Colon (tissue), 2 donors: ENCODE measurements at regions not wholly inside any gene's neighbourhood (a gene's known extent, or its start where the extent isn't known, plus 50 kb on each side); places are given as distances from the start of the nearest gene placed in this dataset.
"Not testable (repeated sequence)": the region's sequence is repeated elsewhere in the genome, so short reads cannot be mapped to it uniquely, and the experiment has no call there.

Experiments used
- FAIRE-seq: peaks from 2 replicates; lab custom pipeline; 2012; peaks lifted over from hg19 to GRCh38; lab: Jason Lieb, UNC
- donor health status: control.
- donor health status: control.

DNA sequence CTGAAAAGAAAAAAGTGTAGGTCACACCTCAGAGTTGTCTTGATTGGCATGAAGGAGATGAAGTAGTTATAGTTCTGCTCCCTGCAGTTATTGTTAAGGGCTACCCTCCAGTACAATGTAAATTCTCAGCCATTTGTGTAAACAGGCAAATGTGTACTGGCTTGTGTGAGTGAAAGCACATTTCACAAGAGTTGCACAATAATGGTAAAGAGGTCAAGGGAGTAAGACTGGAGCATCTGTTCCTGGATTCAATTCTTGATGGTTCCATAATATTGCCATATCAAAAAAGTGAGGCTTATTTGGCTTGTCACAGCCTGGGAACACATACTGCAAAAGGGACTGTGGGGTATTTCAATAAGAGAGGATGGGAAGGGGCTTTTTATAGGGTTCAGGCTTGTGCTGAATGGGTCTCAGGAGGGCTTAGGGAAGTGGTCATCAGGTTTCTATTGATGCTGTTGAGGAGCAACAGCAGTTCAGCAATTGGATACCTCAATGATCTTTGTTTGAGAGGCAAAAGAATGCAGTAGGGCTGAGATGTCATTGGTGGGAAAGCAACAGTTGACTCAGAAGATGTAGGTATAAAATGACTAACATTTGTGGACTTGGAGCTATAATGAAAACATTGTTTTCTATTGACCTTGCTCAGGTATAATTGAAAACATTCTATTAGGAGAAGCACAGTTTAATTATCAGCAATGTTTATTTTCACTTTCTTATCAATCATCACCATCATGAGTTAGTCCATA, 402.6 kb downstream of the BCKDHB start:
- no peak for FAIRE-seq

DNA sequence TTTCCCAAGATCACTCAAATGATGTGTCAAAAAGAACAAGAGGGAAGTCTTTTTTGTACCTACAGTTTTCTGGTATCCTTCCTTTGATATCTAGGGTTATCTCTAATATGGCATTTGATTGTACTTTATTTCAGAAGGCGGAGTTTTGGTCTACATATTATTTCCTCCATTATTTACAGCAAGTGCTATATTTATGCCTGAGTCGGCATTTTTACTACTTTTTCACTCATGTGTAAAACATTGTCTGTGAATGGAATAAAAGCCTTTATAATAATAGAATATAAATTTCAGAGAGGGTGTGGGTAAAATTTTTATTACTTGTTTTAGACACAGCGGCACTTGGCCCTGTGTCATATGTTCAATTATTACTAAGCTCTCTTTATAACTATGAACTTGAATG, 398.4 kb downstream of the BCKDHB start:
- FAIRE-seq = no peak

DNA sequence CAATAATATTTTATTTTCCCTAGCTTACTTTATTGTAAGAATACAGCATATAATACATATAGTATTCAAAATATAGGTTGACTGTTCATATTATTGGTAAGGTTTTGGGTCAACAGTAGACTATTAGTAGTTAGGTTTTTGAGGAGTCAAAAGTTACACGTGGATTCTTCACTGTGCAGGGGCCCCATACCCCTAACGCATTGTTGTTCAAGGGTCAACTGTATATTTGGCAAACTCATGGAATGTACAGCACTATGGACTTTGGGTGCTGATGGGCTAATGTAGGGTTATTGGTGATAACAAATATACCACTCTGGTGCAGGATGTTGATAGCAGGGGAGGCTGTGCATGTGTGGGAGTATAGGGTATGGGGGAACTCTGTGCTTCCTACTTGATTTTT, 397.2 kb downstream of the BCKDHB start:
- FAIRE-seq = no peak

DNA sequence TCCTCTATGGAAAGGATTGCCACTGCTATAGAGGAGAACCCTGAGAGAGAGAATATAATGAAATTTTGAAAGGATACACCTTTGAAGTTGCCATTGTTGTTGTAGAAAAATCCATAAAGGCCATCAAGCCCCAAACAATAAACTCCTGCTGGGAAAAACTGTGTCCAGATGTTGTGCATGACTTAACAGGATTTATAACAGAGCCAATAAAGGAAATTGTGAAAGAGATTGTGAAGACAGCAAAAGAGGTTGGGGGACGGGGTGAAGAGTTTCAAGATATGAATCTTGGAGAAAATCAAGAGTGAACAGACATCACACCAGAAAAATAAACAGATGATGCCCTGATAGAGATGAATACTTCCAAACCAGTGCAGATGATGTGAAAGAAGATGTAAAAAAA, 396.4 kb downstream of the BCKDHB start:
- no peak for FAIRE-seq

DNA sequence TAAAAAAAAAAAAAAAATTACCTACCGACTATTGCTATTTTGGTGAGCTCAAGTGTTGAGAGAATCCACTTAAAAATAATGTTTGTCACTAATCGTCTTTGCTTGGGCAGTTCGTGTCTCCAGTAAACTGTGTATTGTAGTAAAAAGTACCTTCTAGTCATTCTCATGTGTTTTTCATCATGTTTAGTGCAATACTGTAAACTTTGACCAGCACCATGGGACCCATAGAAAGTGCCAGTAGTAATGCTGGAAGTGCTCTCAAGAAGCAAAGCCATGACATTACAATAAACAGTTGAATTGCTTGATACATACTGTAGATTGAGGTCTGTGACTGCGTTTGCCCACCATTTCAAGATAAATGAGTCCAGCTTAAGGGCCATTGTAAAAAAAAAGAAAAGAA, 395.2 kb downstream of the BCKDHB start:
- FAIRE-seq = no peak

DNA sequence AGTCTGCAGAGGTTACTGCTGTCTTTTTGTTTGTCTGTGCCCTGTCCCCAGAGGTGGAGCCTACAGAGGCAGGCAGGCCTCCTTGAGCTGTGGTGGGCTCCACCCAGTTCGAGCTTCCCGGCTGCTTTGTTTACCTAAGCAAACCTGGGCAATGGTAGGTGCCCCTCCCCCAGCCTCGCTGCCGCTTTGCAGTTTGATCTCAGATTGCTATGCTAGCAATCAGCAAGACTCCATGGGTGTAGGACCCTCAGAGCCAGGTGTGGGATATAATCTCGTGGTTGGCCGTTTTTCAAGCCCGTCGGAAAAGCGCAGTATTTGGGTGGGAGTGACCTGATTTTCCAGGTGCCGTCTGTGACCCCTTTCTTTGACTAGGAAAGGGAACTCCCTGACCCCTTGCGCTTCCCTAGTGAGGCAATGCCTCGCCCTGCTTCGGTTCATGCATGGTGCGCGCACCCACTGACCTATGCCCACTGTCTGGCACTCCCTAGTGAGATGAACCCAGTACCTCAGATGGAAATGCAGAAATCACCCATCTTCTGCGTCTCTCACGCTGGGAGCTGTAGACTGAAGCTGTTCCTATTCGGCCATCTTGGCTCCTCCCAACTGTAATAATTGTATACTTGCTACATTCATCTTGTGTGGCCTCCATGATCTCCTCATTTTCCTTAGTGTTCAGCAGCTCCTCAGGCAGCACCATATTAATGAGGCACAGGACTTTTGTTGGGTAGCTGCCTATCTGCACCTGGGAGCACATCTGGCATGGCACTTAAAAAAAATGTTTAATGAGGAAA, 391.4 kb downstream of the BCKDHB start:
- FAIRE-seq = not testable (repeated sequence)

DNA sequence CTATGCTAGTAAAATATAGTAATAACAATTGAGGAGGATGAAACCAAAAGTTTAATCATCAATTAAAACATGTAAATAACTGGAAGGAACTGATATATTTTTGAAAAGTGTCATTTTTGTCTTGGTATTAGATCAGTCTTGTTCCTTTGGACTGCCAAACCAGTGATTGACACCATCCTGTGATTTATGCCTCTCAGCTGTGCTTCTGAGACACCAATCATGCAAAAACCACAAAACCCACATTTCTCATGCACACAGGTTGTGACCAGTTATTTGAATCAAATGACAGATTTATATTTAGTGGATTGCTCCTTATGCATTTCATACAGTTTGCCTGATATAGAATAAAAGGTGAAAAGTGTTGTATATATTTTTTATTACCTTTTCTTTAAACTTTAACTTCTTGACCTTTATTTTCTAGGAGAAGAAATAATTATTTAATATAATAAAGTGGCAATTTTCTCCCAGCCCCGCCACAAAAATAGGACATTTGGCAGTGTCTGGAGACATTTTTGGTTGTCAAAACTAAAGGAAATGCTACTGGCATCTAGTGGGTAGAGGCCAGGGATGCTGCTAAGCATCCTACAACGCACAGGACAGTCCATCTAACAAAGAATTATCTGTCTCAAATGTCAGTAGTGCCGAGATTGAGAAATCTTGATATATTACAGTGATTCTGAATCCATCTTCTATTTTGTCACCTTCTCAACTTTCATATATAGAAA, 383.6 kb downstream of the BCKDHB start:
- FAIRE-seq = no peak

DNA sequence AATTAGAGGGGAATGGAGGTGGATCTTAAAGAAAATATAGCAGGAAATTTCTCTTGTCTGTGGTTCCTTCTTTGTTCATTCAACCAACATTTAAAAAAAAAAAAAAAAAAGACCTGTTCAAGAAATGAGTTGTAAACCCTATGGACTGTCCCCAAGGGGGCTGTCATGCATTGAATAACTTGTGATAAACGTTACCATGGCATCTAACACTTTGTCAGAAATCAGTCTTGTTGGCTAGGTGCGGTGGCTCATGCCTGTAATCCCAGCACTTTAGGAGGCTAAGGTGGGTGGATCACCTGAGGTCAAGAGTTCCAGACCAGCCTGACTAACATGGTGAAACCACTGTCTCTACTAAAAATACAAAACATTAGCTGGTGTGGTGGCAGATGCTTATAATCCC, 381.7 kb downstream of the BCKDHB start:
- no peak for FAIRE-seq

DNA sequence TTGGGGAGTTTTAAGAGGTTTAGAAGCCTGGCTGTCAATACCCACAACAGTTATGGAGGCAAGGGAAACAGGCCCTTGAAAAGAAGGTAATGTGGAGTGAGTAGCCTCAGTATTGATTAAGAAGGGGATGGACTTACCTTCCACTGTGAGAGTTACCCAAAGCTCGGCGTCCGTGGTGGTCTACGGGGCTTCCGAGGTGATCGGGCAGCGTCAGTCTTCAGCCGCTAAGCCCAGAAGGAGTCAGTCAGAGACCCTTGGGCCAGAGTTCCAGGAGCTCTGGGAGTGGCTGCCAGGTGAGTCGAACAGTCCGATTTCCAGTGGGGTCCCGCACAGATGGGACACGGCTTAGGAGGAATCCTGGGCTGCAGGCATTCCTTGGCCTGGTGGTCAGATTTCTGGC, 379.0 kb downstream of the BCKDHB start:
- not testable (repeated sequence) for FAIRE-seq

DNA sequence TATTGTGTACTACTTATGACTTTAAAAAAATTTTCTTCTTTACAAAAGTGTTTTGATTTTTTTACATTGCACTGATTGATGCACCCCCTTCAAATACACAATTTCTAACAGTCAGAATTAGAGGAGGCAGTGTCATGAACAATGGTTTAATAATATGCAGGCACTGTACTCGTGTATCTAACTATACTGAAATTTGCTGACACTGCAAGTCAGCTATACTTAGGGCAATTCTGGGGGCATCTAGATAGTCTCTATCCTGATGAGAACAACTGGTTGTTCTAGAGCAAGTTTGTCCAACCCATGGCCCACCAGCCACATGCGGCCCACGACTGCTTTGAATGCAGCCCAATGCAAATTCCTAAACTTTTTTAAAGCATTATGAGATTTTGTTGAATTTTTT, 375.6 kb downstream of the BCKDHB start:
- no peak for FAIRE-seq

DNA sequence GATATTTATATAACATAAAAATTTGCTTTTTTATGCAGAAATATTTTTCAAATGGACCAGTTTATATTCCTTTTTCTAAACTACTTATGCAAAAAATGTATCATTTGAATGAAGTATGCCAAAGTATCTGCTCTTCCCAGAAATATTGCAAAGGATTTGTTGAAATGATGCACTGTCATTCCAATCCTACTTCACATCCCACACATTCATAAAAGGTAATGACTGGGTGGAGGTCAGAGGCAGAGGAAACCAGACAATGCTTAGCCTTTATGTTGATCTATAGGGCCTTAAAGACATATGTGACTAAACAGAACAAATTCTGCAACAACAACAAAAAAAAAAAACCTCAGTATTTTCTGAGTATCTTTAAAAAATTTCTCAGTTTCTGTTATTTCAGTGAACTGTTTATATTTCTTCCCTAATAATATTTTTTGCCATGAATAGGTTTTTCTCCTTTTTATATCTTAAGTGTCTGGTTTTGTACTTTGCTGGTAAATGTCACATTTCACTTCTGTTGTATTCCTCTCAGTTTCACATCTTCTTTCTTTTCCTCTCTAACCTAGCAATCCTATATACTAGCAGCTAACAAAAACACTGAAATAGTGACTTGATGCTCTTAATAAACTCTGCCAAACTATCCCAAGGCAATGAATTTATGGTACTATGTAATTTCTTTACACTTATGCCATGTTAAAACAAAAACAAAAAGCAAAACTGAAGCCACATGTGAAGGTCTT, 374.1 kb downstream of the BCKDHB start:
- FAIRE-seq = no peak

DNA sequence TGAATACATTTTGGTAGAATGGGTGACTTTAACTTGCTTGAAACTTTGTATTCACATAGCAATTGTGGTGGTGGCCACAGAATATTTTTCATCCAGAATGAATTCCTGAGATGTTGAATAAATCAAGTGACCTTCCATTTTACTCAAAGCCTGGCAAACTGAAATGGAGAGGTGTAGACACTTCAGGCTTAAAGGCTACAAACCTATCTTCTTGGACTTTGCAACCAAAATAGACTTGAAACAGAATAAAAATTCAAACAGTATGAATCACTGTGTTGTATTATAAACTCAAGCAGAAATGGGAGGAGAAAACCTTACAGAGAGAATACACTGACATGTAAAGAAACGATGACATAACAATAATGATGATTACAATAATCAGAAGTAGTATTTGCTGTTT, 371.6 kb downstream of the BCKDHB start:
- FAIRE-seq = no peak

DNA sequence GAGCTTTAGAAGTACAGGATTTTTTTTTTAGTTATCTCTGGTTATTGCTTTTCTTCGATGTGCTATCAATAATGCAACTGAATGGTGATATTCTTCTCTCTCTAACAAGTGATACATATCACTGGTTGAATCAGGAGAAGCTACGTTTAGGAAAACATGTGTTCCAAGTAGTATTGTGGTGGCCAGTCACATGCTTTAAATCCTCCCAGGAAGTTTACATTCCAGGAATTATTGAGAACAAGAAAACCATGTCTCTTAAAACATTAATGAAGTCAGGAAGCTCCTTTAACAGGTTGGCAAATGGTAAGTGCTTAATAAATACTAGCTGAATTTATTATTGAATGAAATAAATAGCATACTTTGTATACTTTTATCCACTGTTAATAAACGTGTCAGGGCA, 371.1 kb downstream of the BCKDHB start:
- no peak for FAIRE-seq

DNA sequence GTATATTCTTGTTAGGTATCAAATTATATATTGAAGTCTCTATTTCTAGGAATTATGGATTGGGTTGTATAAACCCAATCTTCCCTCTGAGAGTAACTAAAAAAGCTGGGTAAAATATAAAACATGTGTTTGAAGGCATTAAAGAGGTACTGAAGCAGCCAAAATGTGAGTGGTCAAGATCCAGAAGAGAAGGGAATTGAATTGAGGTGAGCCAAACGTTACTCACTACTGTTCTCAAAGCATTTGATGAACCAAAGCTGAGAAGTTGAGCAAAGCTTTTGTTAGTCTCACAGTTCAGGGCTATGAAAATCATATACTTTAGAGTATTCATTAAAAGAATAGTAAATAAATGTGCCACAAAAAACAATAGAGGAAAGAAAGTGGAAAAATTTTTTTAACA, 365.8 kb downstream of the BCKDHB start:
- FAIRE-seq = no peak

DNA sequence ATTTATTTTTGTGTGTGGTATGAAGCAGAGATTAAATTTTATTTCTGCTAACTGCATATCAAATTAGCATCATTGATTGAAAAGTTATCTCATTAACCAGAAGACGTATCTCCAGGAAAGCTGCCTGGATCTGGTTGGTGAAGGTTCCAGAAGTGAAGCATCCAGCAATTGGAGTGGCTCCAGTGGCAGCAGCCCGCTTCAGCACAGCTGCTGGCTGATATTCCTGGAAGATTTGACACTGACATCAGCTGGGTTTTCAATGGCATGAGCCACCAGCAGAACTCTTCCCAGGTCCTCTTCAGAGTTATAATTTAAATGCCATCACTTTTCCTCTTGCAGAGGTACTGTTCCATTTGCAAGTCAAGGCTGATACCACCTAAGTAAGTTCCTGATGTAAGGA, 363.5 kb downstream of the BCKDHB start:
- no peak for FAIRE-seq

DNA sequence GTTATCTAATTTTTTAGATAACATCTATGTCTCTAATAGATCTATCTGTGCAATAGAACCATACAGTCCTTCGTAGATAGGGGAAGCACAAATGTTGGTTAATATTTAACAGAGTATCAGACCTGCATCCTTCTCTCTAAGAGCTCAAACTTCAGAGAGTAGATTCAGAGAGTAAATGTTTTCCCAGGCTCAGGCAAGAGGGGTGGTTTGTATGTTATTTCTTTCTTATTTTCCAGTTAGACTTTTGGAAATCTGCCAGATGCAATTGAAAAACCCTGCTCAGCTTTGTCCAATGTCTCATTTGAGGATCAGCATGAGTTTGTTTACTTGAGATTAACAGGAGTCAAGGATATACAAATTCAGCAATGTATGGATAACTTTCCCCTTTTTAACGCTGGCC, 361.9 kb downstream of the BCKDHB start:
- no peak for FAIRE-seq

DNA sequence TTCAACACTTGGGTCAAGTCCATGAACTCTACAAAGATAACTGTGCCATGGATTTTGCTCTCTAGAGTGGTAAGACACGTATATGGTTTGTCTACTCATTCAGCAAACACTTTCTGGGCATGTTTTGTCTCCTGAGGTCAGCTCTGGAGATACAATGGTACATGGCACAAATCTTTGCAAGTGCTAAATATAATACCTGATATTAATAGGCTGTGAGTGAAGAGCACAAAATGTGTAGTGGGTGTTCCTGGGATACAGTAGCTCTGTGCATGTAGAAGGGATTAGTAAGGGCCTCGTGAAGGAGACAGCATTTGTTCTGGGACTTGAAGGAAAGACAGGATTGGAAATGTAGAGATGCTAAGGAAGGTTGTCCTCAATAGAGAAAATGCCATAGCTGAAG, 360.9 kb downstream of the BCKDHB start:
- no peak for FAIRE-seq

DNA sequence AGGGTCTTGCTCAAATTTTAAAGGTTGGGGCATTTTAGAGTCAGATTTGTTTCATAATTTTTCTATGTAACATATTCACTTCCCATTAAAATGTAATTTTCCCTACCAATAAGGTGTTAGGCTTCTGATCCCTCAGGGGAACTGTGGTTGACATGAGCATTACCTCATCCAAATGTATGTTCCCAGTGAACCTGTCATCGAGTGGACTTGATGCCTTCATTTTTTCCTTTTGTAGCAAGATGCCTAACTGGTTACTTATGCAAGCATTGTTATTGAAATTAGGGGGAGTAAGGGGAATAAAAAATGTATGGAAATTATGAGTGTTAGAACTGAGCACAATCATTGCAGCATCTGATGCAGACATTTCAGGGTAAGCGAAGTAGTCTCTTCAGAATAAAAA, 360.5 kb downstream of the BCKDHB start:
- no peak for FAIRE-seq

DNA sequence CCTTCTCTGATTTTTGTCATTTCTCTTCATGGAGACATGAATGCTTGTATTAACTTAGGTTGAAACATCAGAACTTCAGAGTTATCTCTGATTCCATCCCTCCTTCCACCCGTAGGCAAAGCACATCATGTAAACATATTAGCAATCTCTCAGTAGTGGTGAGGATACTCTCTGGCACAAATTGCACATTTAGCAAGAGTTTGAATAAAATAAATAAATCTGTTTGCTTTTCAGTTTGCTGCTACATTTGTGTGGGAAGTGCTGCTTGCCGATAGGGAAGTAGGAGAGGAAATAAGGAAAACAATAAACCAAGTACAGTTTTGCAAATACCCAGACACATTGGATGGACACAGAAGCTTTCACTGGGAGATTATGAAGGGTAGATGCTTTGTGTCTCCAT, 359.0 kb downstream of the BCKDHB start:
- FAIRE-seq = no peak

DNA sequence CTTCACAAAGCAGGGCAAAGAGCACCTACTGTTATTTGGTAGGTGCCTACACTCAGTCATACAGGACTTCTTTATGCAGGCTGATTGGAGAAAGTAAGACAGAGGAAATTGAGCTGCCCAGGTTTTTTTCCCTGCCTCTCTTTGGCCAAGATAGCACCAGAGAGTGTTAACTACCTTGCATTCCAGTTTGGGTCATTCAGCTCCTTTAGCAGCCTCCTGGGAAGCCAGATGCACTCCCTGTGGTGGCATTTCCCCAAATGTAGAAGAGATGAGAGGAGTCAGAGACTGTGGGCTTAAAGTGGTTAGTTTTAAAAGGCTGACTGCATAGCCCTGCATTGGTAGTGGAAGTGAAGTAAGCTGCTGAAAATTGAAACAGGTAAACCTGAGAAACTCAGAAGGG, 358.4 kb downstream of the BCKDHB start:
- no peak for FAIRE-seq

DNA sequence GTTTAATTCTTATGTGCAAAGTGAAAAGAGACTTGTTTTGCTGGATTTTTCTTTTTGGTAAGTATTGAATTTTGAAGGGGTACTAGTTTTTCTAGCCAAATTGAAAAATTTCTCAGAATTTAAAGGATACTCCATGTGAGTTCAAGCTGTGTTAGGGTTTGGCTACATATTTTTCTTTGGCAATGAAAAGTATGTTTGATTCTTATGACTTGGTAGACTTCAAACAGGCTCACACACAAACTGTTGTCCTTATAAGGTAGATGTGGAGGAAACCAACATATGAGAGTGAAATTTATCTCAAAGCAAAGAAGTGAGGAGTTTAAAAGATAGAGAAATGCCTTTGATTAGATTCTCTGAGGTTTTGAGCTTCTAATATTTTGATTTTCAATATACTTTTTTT, 356.7 kb downstream of the BCKDHB start:
- FAIRE-seq = no peak

DNA sequence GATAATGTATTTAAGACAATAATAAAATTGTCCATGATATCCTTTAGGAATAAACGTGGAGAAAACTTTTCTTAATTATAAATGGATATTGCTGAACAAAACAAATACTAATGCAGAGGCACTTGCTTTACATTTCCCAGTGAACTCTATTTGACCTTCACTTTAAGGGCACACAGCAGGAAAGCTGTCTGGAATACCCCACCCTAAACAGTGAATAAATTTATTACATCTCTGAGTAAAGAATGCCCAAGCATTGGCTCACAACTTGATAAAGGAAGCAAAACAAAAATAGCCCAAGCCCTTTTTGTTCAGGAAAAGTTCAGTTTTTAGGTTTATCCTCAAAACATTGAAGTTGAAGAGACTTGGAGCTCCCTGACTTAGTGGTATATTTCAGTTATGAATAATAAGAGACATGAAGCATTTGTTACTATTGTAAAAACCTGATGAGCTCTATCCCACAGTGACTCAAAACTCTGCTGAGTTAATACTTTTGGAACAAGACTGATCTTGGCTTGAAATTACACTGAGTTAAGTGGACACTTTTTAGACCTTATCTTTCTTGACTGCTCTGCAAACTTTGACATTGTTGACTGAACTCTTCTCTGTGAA, 353.9 kb downstream of the BCKDHB start:
- FAIRE-seq = no peak
